ENCODE measurements at regions not wholly inside any gene's neighbourhood (a gene's known extent, or its start where the extent isn't known, plus 50 kb on each side); places are given as distances from the start of the nearest gene placed in this dataset.

GRCh38 chr18:27447451-27447881 is 262.4 kb upstream of the CHST9 start:
- no peak for DNase-seq (ENCODE audit: low read depth)
- TF ChIP-seq CTCF (IDR thresholded peaks at IDR 0.05; ENCODE audit: insufficient read depth, low read depth, low read length, missing control alignments) = no peak
- no peak overlapping the region for H3K4me3 ChIP-seq (ENCODE audit: low read depth, low read length)

- no peak overlapping the region for H3K4me3 ChIP-seq (ENCODE audit: low read depth, low read length)
- no peak for DNase-seq (ENCODE audit: low read depth)
- TF ChIP-seq CTCF (IDR thresholded peaks at IDR 0.05; ENCODE audit: insufficient read depth, low read depth, low read length, missing control alignments) = no peak
These were observed 245.5 kb upstream of the CHST9 start for GRCh38 chr18:27430595-27430994.

GRCh38 chr18:27428716-27429475 is 243.8 kb upstream of the CHST9 start:
- no peak for DNase-seq (ENCODE audit: low read depth)

GRCh38 chr18:27428120-27428519 is 243.0 kb upstream of the CHST9 start:
- DNase-seq (ENCODE audit: low read depth) = no peak
- H3K4me3 ChIP-seq (ENCODE audit: low read depth, low read length) = no peak overlapping the region
- no peak for TF ChIP-seq CTCF (IDR thresholded peaks at IDR 0.05; ENCODE audit: insufficient read depth, low read depth, low read length, missing control alignments)

More at GRCh38 chr18:27428716-27429475, 243.8 kb upstream of the CHST9 start:
- no peak for TF ChIP-seq CTCF (IDR thresholded peaks at IDR 0.05; ENCODE audit: insufficient read depth, low read depth, low read length, missing control alignments)
- no peak overlapping the region for H3K4me3 ChIP-seq (ENCODE audit: low read depth, low read length)

GRCh38 chr18:27423581-27423980 is 238.5 kb upstream of the CHST9 start:
- no peak for DNase-seq (ENCODE audit: low read depth)
- no peak for TF ChIP-seq CTCF (IDR thresholded peaks at IDR 0.05; ENCODE audit: insufficient read depth, low read depth, low read length, missing control alignments)
- no peak overlapping the region for H3K4me3 ChIP-seq (ENCODE audit: low read depth, low read length)

- DNase-seq (ENCODE audit: low read depth) = no peak
- no peak overlapping the region for H3K4me3 ChIP-seq (ENCODE audit: low read depth, low read length)
- no peak for TF ChIP-seq CTCF (IDR thresholded peaks at IDR 0.05; ENCODE audit: insufficient read depth, low read depth, low read length, missing control alignments)
These were observed 234.5 kb upstream of the CHST9 start for GRCh38 chr18:27419646-27420045.

GRCh38 chr18:27415495-27415894 is 230.4 kb upstream of the CHST9 start:
- no peak overlapping the region for H3K4me3 ChIP-seq (ENCODE audit: low read depth, low read length)

More at GRCh38 chr18:27415495-27415894, 230.4 kb upstream of the CHST9 start:
- no peak for DNase-seq (ENCODE audit: low read depth)
- TF ChIP-seq CTCF (IDR thresholded peaks at IDR 0.05; ENCODE audit: insufficient read depth, low read depth, low read length, missing control alignments) = no peak
